Dermis microvascular lymphatic vessel endothelial cell (primary cell): ENCODE measurements at regions not wholly inside any gene's neighbourhood (a gene's known extent, or its start where the extent isn't known, plus 50 kb on each side); places are given as distances from the start of the nearest gene placed in this dataset.

ENCODE experiments used
- DNase-seq, 2 donors: peaks; one replicate each; pipeline versions ENCODE4 v3.0.0 to v3.0.0-alpha.2; 2010; ENCODE audit warnings: low read depth in 2 of 2

GRCh38 chr1:106646816-106647215 lies 409.7 kb upstream of the PRMT6 start:
- DNase-seq: no peak

- DNase-seq: no peak
Measured at GRCh38 chr1:106651028-106651762, 405.3 kb upstream of the PRMT6 start.

GRCh38 chr1:106659490-106660244 lies 396.8 kb upstream of the PRMT6 start:
- DNase-seq: no peak

DNA sequence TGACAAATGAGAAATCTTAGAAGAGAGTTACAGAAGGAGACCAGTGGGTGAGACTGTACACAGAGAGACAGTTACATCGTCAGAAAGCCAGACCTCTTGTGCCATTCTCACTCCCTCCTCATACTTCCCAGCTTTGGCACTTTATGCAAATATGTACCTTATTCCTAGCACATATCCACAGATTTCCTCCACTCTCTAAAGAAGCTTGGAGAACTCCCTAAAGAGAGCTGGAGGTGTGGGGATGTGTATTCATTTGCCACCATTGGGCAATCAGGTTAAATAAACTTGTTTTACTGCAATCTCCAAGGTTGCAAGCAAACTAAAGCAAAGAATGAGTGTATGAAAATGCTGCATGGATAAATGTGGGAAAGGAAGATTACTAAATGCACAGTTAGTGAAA lies 380.9 kb upstream of the PRMT6 start:
- no peak for DNase-seq

DNA sequence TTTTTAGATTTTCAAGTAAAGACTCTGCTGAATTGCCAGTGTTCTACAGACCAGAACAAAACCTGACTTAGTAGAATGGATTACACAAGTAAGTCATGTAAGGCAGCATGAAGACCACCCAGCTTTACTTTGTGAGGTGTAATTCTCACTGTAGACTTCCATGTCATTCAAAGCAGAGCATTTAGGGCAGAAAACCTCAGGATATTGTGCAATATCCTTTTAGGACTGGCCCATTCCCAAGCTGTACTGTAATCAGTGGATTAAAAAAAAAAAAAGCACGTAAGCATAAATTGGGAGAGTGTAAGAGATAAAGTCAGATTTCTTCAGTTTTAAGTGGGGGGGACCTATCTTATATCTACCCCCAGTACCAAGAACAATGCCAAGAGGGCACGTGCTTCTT lies 380.5 kb upstream of the PRMT6 start:
- no peak for DNase-seq

DNA sequence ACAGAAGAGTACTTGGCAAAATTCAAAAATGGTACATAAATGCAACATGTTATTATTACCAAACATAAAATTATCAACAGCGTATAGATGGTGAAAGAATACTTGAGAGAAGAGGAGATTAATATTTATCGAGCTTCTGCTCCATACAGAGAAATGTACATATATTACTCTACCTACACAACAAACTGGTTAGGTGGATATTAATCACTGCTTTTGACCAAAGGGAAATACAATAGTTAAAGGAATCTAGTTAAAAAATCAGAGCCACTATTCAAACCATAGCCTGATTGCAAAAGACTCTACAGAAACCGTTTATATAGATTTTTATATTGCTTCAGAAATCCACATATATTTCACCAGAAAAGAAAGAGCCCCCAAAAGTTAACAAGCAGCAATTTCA lies 379.3 kb upstream of the PRMT6 start:
- DNase-seq: no peak

DNA sequence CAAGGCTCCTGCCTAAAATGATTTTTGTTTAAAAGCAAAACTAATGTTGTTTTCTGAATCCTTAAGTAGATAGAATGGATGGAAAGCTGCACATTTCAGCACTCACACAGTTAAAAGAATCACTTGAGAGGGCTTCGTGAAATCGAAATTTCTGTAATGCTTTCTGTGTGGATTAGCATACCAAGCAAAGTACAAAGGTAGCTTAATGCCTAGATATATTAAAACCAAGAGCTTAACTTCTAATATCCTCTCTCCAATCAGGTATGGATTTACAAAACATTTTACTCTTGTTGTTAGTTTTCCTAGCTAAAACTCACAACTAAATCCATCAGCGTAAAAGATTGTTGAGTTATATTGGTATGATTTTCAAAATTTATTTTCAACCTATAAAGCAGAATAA lies 378.8 kb upstream of the PRMT6 start:
- DNase-seq: no peak

GRCh38 chr1:106678279-106679050 lies 378.0 kb upstream of the PRMT6 start:
- DNase-seq: no peak

GRCh38 chr1:106680216-106680615 lies 376.3 kb upstream of the PRMT6 start:
- no peak for DNase-seq

GRCh38 chr1:106680776-106681344 lies 375.6 kb upstream of the PRMT6 start:
- DNase-seq: no peak

- DNase-seq: no peak
Measured at GRCh38 chr1:106681939-106682522, 374.4 kb upstream of the PRMT6 start.

- no peak for DNase-seq
Measured at GRCh38 chr1:106688446-106688845, 368.0 kb upstream of the PRMT6 start.

DNA sequence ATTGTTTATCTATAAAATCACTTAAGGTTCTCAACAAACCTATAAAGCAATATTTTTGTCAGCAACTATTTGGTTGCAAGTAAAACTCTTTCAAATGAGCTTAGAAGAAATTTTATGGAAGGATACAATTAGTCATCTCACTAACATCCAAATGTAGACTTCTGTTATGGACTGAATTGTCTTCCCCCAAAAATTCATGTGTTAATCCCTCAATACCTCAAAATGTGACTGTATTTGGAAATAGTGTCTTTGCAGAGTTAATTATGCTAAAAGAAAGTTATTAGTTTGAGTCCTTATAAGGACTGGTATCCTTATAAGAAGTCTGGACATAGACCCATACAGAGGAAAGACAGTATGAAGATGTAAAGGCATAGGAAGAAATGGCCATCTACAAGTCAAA lies 357.8 kb upstream of the PRMT6 start:
- no peak for DNase-seq

DNA sequence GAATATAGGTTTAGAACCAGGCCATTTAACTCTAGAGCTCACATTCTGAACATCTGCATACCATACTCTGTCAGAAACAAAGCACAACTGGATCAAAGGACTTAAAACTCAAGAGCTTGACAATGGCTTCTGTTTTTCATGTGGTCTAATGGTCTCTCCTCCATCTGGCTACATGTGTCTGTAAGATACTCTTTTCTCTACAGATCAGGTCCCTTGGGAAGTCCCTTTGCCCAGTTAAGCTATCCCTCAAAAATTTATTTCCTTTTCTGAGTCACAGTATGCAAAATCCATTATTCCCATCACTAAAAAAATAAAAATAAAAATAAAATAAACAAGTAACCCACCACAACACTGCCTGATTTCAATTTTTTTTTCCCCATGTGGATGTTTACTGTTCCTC lies 357.0 kb upstream of the PRMT6 start:
- no peak for DNase-seq

DNA sequence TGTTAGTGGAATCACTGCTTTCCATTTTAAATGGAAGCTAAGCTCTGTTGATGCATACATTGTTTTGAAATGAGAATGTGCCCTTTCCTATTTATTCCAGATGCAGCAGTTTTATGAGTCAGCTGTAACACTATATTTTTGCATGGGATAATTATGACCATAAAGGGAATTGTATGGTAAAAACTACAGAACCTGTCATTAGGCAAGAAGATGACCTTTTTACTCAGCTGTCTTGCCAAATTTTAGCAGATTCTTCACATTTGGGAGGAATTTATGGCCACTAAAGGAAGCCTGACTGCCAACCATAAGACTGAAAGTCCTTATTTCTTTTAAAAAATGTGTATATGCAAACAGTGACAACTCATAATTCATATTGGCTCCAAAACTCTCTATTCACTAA lies 356.3 kb upstream of the PRMT6 start:
- no peak for DNase-seq

DNA sequence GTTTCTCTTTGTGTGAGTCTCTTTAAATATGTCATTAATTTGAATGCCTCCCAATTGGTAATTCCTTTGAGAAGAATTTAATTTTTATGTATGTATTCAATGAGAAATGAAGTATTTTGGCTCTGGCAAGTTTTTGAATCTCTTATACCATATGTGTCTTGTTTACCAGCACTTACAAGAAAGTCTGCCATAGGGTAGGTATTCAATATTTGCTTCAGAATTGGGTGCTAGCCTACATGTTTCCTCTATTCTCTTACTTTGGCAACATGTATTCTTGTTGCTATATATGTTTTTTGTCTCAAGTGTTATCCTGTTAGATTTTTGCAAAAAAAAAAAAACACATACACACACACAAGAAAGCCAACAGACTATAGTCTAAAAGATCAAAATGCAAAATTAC lies 350.5 kb upstream of the PRMT6 start:
- no peak for DNase-seq

- DNase-seq: no peak
Measured at GRCh38 chr1:106717591-106717990, 338.9 kb upstream of the PRMT6 start.

DNA sequence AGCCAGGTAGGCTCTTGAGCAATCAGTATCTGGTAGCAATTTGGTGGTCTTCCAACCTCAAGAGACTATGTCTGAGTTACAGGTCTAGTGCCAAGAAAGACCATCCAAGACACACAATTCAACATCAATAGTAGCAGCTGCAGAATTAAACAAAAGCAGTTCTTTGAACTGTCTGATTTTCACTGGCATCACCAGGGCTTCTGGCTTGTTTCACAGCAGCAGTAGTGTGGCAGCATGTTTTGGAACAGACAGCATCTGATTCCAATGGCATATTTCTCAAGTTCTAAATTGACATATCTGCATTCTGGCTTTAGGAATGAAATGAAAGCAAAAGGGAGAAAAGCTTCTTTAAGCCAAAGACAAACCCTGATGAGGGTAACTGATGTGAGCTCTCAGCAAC lies 334.7 kb upstream of the PRMT6 start:
- DNase-seq: no peak

DNA sequence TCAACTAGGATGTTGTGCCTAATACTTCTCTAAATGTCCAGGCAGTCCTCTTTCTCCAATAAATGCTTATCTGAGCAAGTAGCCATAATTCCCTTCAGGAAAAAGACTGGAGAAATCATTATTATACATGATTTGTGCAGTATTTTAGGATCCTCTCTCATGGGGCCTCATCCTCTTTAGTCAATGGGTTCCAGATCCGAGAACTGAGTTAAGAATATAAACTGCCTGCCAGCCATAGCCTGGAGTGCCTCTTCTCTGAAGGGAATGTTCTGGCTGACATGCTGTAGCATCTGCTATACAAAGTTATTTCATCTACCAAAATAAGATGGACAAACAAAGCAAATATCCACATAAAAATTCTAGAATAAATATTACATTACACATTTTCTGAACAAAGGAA lies 334.0 kb upstream of the PRMT6 start:
- DNase-seq: no peak

GRCh38 chr1:106727171-106727570 lies 329.3 kb upstream of the PRMT6 start:
- no peak for DNase-seq

DNA sequence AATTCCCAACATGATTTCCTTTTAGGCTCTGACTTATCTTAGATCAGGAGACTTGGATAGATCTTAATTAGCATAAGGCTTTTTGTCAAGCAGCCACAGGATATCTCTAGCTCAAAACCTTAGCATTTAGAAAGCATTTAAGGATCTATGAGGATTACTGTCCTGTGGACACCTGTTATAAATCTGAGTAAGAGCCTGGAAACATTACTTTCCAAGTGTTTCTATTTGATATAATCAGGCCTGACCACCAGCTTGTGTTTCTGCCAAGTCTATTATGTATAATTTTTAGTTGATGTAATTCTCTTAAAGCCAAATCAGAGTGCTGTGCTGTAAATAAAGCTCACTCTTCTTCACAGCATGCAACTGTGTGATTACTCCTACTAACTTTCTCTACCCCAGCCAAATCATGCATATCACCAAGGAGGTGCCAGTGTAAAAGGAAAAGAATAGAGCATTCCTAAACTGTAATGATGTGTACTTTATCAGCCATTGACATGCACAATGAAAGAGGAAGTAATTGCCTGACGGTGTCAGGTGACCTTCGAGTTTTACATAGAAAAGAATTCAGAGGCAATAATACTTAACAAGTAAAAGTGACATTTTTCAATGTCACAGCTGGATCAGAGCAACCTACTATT lies 309.9 kb upstream of the PRMT6 start:
- no peak for DNase-seq
